ENCODE measurements at regions not wholly inside any gene's neighbourhood (a gene's known extent, or its start where the extent isn't known, plus 50 kb on each side); places are given as distances from the start of the nearest gene placed in this dataset.
A peak's percentile ranks its signal among the peaks of the same experiment; 100 is the strongest.

GRCh38 chr1:39134768-39135333 is 69.6 kb upstream of the MACF1 start:
- no peak for DNase-seq (ENCODE audit: low read depth in 2 of 3, low spot score in 2 of 3)

- peak in 1 of 3 donors; percentile 18 for DNase-seq (ENCODE audit: low read depth in 2 of 3, low spot score in 2 of 3)
Measured at GRCh38 chr1:39136638-39137037, 67.9 kb upstream of the MACF1 start.

- no peak for DNase-seq (ENCODE audit: low read depth in 2 of 3, low spot score in 2 of 3)
Measured at GRCh38 chr1:39139723-39140360, 64.7 kb upstream of the MACF1 start.

GRCh38 chr1:39141925-39142324 is 62.6 kb upstream of the MACF1 start:
- no peak for DNase-seq (ENCODE audit: low read depth in 2 of 3, low spot score in 2 of 3)

- no peak for DNase-seq (ENCODE audit: low read depth in 2 of 3, low spot score in 2 of 3)
Measured at GRCh38 chr1:39142401-39143060, 62.0 kb upstream of the MACF1 start.

- no peak for DNase-seq (ENCODE audit: low read depth in 2 of 3, low spot score in 2 of 3)
Measured at GRCh38 chr1:39144924-39145323, 59.6 kb upstream of the MACF1 start.

- no peak for DNase-seq (ENCODE audit: low read depth in 2 of 3, low spot score in 2 of 3)
Measured at GRCh38 chr1:39145331-39145965, 59.0 kb upstream of the MACF1 start.

GRCh38 chr1:39146681-39147080 is 57.8 kb upstream of the MACF1 start:
- no peak for DNase-seq (ENCODE audit: low read depth in 2 of 3, low spot score in 2 of 3)

GRCh38 chr1:39147099-39148025 is 57.1 kb upstream of the MACF1 start:
- DNase-seq (ENCODE audit: low read depth in 2 of 3, low spot score in 2 of 3): peak in 1 of 3 donors; percentile 18

- DNase-seq (ENCODE audit: low read depth in 2 of 3, low spot score in 2 of 3): no peak
Measured at GRCh38 chr1:39148942-39149341, 55.6 kb upstream of the MACF1 start.

- DNase-seq (ENCODE audit: low read depth in 2 of 3, low spot score in 2 of 3): no peak
Measured at GRCh38 chr1:39149509-39149908, 55.0 kb upstream of the MACF1 start.

- DNase-seq (ENCODE audit: low read depth in 2 of 3, low spot score in 2 of 3): no peak
Measured at GRCh38 chr1:39150779-39151178, 53.7 kb upstream of the MACF1 start.

GRCh38 chr1:39151267-39151666 is 53.2 kb upstream of the MACF1 start:
- DNase-seq (ENCODE audit: low read depth in 2 of 3, low spot score in 2 of 3): no peak

GRCh38 chr1:39152923-39153322 is 51.6 kb upstream of the MACF1 start:
- DNase-seq (ENCODE audit: low read depth in 2 of 3, low spot score in 2 of 3): no peak

- DNase-seq (ENCODE audit: low read depth in 2 of 3, low spot score in 2 of 3): no peak
Measured at GRCh38 chr1:39153684-39154083, 50.8 kb upstream of the MACF1 start.

GRCh38 chr1:39154553-39155421 is 49.7 kb upstream of the MACF1 start:
- DNase-seq (ENCODE audit: low read depth in 2 of 3, low spot score in 2 of 3): peak in 1 of 3 donors; percentile 39

Measured in hematopoietic multipotent progenitor cell (in vitro differentiated cells).